Bronchial epithelial cell (primary cell): ENCODE measurements at regions not wholly inside any gene's neighbourhood (a gene's known extent, or its start where the extent isn't known, plus 50 kb on each side); places are given as distances from the start of the nearest gene placed in this dataset.

Experiments
- DNase-seq: peaks from one replicate; pipeline ENCODE4 v3.0.0-alpha.2; 2010; ENCODE audit warnings: low read depth
- FAIRE-seq: peaks from 2 replicates; lab custom pipeline; 2011; peaks lifted over from hg19 to GRCh38; lab: Jason Lieb, UNC
- H3K27me3 ChIP-seq: 2 replicates; pipeline ENCODE4 v1.5.1; 2011; ENCODE audit warnings: low read length; ENCODE audit not compliant: control insufficient read depth, insufficient read depth
- H3K36me3 ChIP-seq: 2 replicates; pipeline ENCODE4 v1.5.1; 2011; ENCODE audit warnings: low read length; ENCODE audit not compliant: control insufficient read depth, insufficient read depth
- H3K4me3 ChIP-seq: 2 replicates; pipeline ENCODE4 v1.5.1; 2011; ENCODE audit warnings: mild to moderate bottlenecking, low read depth, low read length, control low read depth
- CTCF ChIP-seq: IDR thresholded peaks from 2 replicates; pipeline ENCODE4 v1.5.1; 2011; ENCODE audit warnings: mild to moderate bottlenecking, moderate library complexity, low read length, control low read depth, inconsistent platforms; ENCODE audit not compliant: insufficient read depth, severe bottlenecking

GRCh38 chr4:45745741-45746140, 378.1 kb downstream of the GABRG1 start:
- FAIRE-seq (no peak), DNase-seq (no peak)
- H3K36me3 ChIP-seq, result no peaks in the 10 kb centered on the region
- no peaks in the 10 kb centered on the region for H3K27me3 ChIP-seq
- no peak for TF ChIP-seq CTCF
- H3K4me3 ChIP-seq, result no peak overlapping the region

DNA sequence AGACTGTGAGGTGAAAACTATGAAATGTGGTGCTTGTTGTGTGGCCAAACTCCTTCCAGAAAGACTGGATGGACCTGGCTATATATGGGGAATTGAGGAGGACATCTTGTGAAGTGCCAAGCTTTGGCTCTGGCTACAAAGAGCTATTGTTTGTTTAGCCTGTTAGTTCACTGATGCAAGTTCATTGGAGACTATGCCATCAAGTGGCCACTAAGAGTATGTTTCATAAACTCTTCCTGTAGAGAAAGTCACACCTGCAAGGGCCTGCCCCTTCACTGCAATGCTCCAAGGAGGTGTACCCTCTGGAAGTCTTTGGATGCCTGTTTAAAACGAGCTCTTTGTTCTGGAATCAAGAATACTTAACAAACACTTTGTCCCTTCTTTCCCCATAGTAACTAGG, 382.0 kb downstream of the GABRG1 start:
- FAIRE-seq (no peak), DNase-seq (no peak)
- Histone ChIP-seq H3K36me3 (no peaks in the 10 kb centered on the region), H3K27me3 (no peaks in the 10 kb centered on the region), H3K4me3 (no peak overlapping the region)
- no peak for TF ChIP-seq CTCF

GRCh38 chr4:45732161-45732560, 391.7 kb downstream of the GABRG1 start:
- Histone ChIP-seq H3K4me3 (no peak overlapping the region), H3K27me3 (no peaks in the 10 kb centered on the region), H3K36me3 (no peaks in the 10 kb centered on the region)
- no peak for FAIRE-seq
- no peak for TF ChIP-seq CTCF
- no peak for DNase-seq

GRCh38 chr4:45716093-45716492, 407.8 kb downstream of the GABRG1 start:
- no peaks in the 10 kb centered on the region for H3K36me3 ChIP-seq
- no peak for FAIRE-seq
- no peak overlapping the region for H3K4me3 ChIP-seq
- no peak for TF ChIP-seq CTCF
- H3K27me3 ChIP-seq, result no peaks in the 10 kb centered on the region
- DNase-seq, result no peak

- TF ChIP-seq CTCF, result no peak
- no peak for FAIRE-seq
- DNase-seq, result no peak
- Histone ChIP-seq H3K36me3 (no peaks in the 10 kb centered on the region), H3K4me3 (no peak overlapping the region), H3K27me3 (no peaks in the 10 kb centered on the region)
These were observed 409.9 kb downstream of the GABRG1 start for GRCh38 chr4:45713996-45714395.

- H3K4me3 ChIP-seq, result no peak overlapping the region
- no peak for TF ChIP-seq CTCF
- no peaks in the 10 kb centered on the region for H3K36me3 ChIP-seq
- DNase-seq (no peak), FAIRE-seq (no peak)
- no peaks in the 10 kb centered on the region for H3K27me3 ChIP-seq
These were observed 422.2 kb downstream of the GABRG1 start for GRCh38 chr4:45701621-45702020.
